ENCODE measurements at regions not wholly inside any gene's neighbourhood (a gene's known extent, or its start where the extent isn't known, plus 50 kb on each side); places are given as distances from the start of the nearest gene placed in this dataset.

DNA sequence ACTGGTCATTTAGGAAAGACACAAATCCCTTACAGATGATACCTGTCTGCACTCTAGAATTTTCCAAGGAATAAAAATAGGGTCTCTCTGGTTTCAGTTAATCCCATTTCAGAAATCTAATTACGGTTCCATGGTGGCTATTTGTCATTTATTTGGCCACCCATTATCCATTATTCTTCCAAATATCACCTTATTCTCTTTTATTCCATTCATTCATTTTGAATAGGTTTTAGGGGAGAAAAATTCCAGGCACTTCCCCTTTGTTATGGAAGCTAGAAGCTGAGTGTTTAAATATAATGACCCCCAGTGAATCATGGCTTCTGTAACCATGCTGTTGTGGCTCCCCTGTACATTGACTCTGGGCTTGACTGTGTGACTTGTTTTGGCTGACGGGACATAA is 420.8 kb upstream of the DPH6 start:
- no peaks in the 10 kb centered on the region for H3K4me1 ChIP-seq (ENCODE audit: control insufficient read depth, insufficient read depth, low read length)
- H3K14ac ChIP-seq (replicated peaks; ENCODE audit: low read depth, low read length) = no peak overlapping the region
- H3K9me3 ChIP-seq (ENCODE audit: control insufficient read depth, insufficient read depth, low read length) = no peaks in the 10 kb centered on the region
- DNase-seq = no peak
- BruUV-seq (replicated peaks) = no TSS peak
- H4K8ac ChIP-seq (ENCODE audit: low read depth in 2 of 2, low read length in 2 of 2) = no peak overlapping the region
- no peak overlapping the region for H4K5ac ChIP-seq (ENCODE audit: low read depth, low read length)
- H3K79me1 ChIP-seq (ENCODE audit: low read depth in 1 of 2, low read length in 2 of 2) = no peaks in the 10 kb centered on the region
- H2BK20ac ChIP-seq (ENCODE audit: low read depth, low read length) = no peak overlapping the region
- H2AK9ac ChIP-seq (replicated peaks; ENCODE audit: low read depth, low read length, poor library complexity) = no peak overlapping the region
- H3K9ac ChIP-seq (ENCODE audit: low read depth, low read length) = no peak overlapping the region
- no peak overlapping the region for H3K4me2 ChIP-seq (ENCODE audit: low read depth, low read length)
- no peak for ATAC-seq (ENCODE audit: low read depth)
- H3K27ac ChIP-seq (ENCODE audit: insufficient read depth, low read length) = no peak overlapping the region
- H3K4me3 ChIP-seq (ENCODE audit: insufficient read depth, low read depth, low read length) = no peak overlapping the region
- H3K27me3 ChIP-seq (ENCODE audit: control insufficient read depth, insufficient read depth, low read length) = no peaks in the 10 kb centered on the region
- POLR2A ChIA-PET (ENCODE audit: unreplicated experiment) = no interaction called here
- intact Hi-C loops (cut with micrococcal nuclease) = no loop called here
- no peak for TF ChIP-seq BHLHE40 (IDR thresholded peaks at IDR 0.05; ENCODE audit: low read depth, low read length)
- TF ChIP-seq MAZ (IDR thresholded peaks at IDR 0.05; ENCODE audit: borderline replicate concordance, low read depth, low read length) = no peak
- no peak for TF ChIP-seq RFX5 (IDR thresholded peaks at IDR 0.05; ENCODE audit: low read depth, low read length)
- TF ChIP-seq, protein P1, sequence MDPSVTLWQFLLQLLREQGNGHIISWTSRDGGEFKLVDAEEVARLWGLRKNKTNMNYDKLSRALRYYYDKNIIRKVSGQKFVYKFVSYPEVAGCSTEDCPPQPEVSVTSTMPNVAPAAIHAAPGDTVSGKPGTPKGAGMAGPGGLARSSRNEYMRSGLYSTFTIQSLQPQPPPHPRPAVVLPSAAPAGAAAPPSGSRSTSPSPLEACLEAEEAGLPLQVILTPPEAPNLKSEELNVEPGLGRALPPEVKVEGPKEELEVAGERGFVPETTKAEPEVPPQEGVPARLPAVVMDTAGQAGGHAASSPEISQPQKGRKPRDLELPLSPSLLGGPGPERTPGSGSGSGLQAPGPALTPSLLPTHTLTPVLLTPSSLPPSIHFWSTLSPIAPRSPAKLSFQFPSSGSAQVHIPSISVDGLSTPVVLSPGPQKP (IDR thresholded peaks at IDR 0.05; ENCODE audit: borderline replicate concordance, low read depth, low read length) = no peak
- no peak for TF ChIP-seq SMC3 (IDR thresholded peaks at IDR 0.05; ENCODE audit: low read depth, low read length)
- no peak for TF ChIP-seq CEBPB (IDR thresholded peaks at IDR 0.05; ENCODE audit: low read depth, low read length)
- TF ChIP-seq NFE2L2 (IDR thresholded peaks at IDR 0.05; ENCODE audit: low read depth, low read length) = no peak
- TF ChIP-seq, protein P2, sequence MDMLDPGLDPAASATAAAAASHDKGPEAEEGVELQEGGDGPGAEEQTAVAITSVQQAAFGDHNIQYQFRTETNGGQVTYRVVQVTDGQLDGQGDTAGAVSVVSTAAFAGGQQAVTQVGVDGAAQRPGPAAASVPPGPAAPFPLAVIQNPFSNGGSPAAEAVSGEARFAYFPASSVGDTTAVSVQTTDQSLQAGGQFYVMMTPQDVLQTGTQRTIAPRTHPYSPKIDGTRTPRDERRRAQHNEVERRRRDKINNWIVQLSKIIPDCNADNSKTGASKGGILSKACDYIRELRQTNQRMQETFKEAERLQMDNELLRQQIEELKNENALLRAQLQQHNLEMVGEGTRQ (IDR thresholded peaks at IDR 0.05; ENCODE audit: low read depth, low read length) = no peak
- TF ChIP-seq CHD1 (IDR thresholded peaks at IDR 0.05; ENCODE audit: low read depth, low read length) = no peak
- TF ChIP-seq, protein P3, sequence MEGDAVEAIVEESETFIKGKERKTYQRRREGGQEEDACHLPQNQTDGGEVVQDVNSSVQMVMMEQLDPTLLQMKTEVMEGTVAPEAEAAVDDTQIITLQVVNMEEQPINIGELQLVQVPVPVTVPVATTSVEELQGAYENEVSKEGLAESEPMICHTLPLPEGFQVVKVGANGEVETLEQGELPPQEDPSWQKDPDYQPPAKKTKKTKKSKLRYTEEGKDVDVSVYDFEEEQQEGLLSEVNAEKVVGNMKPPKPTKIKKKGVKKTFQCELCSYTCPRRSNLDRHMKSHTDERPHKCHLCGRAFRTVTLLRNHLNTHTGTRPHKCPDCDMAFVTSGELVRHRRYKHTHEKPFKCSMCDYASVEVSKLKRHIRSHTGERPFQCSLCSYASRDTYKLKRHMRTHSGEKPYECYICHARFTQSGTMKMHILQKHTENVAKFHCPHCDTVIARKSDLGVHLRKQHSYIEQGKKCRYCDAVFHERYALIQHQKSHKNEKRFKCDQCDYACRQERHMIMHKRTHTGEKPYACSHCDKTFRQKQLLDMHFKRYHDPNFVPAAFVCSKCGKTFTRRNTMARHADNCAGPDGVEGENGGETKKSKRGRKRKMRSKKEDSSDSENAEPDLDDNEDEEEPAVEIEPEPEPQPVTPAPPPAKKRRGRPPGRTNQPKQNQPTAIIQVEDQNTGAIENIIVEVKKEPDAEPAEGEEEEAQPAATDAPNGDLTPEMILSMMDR (conservative IDR thresholded peaks at IDR 0.05; ENCODE audit: low read depth, low read length) = no peak
- TF ChIP-seq MXI1 (IDR thresholded peaks at IDR 0.05; ENCODE audit: borderline replicate concordance, low read depth, low read length) = no peak
- TF ChIP-seq POLR2A (IDR thresholded peaks at IDR 0.05; ENCODE audit: low read depth, low read length) = no peak
- TF ChIP-seq MAFK (IDR thresholded peaks at IDR 0.05; ENCODE audit: low read depth, low read length) = no peak
- TF ChIP-seq FOS (IDR thresholded peaks at IDR 0.05; ENCODE audit: low read depth, low read length) = no peak
- no peak for TF ChIP-seq RCOR1 (IDR thresholded peaks at IDR 0.05; ENCODE audit: insufficient replicate concordance, low read length)
- TF ChIP-seq RAD21 (IDR thresholded peaks at IDR 0.05; ENCODE audit: low read length) = no peak
- in situ Hi-C loops (cut with MboI; ENCODE audit: low sequenced_read_pairs) = no loop called here
- CTCF ChIA-PET = no interaction called here
- H2BK120ac ChIP-seq (ENCODE audit: low read depth, low read length) = no peak overlapping the region
- H2BK5ac ChIP-seq (ENCODE audit: low read depth, low read length, poor library complexity, severe bottlenecking) = no peak overlapping the region
- WGBS, 2 experiments (ENCODE audit: extremely low coverage in 2 of 2, insufficient read length in 1 of 2) = no CpG with 5 or more reads among the region's 2 CpGs
- H3K56ac ChIP-seq (ENCODE audit: extremely low read depth, insufficient read depth, low read length) = no peak overlapping the region
- H3K23ac ChIP-seq (ENCODE audit: low read depth, low read length) = no peak overlapping the region
- no peak overlapping the region for H3K18ac ChIP-seq (ENCODE audit: low read depth, low read length)
- no peak overlapping the region for H2BK15ac ChIP-seq (ENCODE audit: low read depth, low read length)
- H2AK5ac ChIP-seq (ENCODE audit: low read depth, low read length) = no peak overlapping the region
- H3K36me3 ChIP-seq (ENCODE audit: control insufficient read depth, insufficient read depth, low read length) = no peaks in the 10 kb centered on the region
- no peak overlapping the region for H3K4ac ChIP-seq (ENCODE audit: low read depth, low read length)
- no peak overlapping the region for H4K91ac ChIP-seq (ENCODE audit: insufficient read depth, low read depth, low read length)
- H2AFZ ChIP-seq (replicated peaks; ENCODE audit: low read length, poor library complexity) = no peak overlapping the region
- no peaks in the 10 kb centered on the region for H3K9me1 ChIP-seq (ENCODE audit: insufficient read depth, low read length)
- no peaks in the 10 kb centered on the region for H4K20me1 ChIP-seq (ENCODE audit: insufficient read depth, low read length)
- dilution Hi-C loops (cut with HindIII; ENCODE audit: low sequenced_read_pairs, unreplicated experiment) = no loop called here

Data from IMR-90 (cell line).